ENCODE measurements at regions not wholly inside any gene's neighbourhood (a gene's known extent, or its start where the extent isn't known, plus 50 kb on each side); places are given as distances from the start of the nearest gene placed in this dataset.

DNA sequence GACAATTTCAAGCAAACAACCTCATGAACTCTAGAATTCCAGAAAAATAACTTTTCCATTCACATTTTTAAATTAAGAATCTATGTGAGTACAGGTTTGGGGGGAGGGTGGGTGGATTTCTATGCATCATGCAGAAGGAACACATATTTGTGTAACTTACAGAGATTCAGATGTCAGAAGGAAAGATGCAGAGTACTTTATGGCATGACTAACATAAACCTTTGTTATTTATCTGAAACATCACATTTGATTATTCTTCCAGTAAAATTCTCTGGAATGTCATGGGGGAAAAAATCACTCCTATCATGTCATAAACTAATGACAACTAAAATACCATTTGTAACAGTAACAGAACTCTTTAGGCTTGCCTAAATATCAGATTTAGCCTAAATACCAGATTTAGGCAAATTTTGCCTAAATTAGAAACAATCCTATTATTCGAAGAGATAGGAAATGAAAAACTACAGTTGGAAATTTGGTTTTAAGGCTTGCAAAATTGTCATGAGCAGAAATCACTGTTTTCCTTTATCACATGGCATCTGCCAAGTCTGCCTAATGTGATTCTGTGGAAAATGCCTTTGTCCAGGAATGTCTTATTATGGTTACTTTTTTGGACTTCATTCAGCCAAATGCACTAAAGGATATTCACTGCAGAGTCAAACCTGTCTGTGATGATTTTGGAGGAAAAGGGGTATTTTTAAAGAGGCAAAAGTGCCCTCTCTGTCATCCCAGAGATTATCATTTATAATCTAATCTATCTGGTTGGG lies 527.7 kb upstream of the CELF2 start:
- no peak for DNase-seq

DNA sequence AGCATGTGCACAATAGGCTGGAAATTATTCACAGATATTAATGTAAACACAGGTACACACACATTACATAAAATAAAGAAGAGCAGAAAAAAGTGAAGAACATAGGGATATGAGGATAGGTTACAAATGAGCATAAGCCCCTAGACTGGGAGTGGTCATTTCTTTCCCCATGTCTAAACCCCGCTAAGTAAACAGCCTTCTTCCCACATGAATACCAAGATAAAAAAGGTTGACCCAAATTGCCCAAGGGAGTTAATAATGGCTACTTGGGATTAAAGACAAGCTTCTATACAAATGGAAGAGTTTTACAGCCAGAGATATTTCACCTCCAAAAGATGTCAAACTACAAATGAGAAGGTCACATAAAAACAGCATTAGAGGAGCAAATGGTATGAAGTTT lies 527.1 kb upstream of the CELF2 start:
- no peak for DNase-seq

DNA sequence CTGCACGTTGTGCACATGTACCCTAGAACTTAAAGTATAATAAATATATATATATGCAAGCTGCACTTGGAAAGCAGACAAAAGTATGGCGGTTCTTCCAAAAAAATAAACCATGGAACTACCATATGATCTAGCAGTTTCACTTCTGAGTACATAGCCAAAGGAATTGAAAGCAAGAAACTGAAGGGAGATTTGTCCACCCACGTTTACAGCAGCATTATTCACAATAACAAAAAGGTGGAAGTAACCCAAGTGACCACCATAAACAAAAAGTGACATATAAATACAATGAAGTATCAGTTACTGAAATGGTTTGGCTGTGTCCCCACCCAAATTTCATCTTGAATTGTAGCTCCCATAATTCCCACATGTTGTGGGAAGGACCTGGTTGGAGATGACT lies 525.3 kb upstream of the CELF2 start:
- DNase-seq, result no peak

DNA sequence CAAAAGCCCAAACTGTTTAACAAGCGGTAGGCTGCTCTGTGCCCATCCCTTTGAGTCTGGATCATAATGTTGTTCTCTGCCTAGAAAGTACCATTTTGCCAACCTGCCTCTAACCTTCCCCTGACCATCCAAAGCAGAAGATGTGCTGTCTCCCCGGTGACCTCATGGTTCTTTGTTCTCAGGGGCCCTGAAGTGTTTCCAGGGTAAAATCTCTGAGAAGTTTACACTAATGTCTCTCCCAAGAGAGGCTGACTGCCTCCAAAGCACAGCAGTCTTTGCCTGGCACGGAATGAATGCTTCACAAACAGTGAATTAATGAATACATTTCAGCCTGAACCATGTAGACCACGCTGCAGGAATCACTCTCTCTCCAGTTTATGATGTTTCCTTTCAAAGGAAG lies 523.8 kb upstream of the CELF2 start:
- no peak for DNase-seq

DNA sequence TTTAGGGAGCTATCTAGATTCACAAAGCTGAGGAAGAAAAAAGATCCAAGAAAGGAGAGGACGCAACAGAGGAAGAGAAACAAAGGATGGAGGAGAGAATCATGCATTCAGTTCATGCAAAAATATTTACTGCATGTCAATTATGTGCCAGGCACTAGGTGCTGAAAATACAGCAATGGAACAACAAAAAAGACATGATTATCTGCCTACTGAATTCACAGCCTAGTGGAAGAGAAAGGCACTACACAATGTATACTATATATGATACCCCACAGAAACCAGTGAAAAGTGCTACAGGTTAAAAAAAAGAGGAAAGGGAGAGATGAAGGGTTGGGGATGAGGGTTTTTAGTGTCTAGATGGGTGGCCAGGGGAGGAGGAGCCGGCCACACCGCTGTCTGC lies 520.4 kb upstream of the CELF2 start:
- DNase-seq, result no peak

DNA sequence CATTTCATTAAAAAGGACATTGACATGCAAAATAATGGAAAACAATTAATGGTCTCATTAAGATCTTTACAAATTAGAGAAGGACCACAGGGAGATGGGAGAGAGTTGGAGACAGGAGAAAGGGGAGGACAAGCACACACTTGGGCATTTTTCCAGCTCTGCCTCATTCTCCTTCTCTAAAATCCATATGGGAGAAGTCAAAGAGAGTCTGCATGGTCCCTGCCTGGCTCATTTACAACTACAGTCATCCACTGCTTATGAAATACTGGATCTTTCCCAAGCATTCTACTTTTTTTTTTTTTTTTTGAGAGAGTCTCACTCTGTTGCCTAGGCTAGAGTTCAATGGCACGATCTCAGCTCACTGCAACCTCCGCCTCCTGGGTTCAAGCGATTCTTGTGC lies 518.9 kb upstream of the CELF2 start:
- no peak for DNase-seq

DNA sequence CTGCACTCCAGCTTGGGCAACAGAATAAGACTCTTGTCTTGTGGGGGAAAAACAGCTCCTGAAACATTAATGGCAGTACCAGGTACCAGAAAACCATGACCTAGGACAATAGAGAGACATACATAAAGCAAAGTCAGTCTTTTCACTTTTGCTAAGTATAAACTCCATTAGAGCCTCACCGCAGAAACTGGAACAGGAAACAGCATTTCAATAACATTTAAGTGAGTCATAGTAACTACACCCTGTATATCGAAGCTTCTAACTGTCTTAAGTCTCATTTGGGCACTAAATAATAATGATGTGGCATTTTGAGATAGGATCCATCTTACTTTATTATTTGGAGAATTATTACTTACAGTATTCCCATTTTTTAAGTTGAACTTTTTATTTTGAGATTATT lies 517.8 kb upstream of the CELF2 start:
- no peak for DNase-seq

DNA sequence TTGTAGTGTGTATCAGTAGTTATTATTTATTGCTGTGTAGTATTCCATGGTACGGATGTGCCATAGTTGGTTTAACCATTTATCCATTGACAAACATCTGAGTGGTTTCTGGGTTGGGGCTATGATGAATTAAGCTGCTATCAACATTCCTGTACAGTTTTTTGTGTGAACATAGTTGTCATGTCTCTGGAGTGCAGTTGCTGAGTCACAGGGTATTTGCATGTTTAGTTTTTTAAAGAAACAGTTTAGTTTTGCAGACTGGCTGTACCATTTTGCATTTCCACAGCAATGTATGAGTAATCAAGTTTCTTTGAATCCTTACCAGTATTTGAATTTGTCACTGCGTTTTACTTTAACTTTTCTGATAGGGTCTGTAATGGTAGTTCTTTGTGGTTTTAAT lies 516.7 kb upstream of the CELF2 start:
- no peak for DNase-seq

DNA sequence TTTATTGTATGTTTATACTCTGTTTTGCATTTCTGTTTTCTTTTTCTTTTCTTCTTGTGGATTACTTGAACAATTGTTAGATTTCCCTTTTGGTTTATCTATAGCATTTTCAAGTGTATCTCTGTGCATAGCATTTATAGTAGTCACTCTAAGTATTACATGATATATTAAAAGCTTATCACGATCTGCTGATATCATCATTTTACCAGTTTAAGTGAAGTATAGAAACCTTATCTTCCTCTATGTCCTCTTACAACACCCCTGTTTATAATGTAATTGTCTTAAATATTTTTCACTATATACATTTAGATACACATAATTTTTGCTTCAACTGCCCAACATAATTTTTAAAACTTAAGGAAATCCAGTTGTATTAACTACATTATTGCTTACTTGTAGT lies 513.9 kb upstream of the CELF2 start:
- no peak for DNase-seq

DNA sequence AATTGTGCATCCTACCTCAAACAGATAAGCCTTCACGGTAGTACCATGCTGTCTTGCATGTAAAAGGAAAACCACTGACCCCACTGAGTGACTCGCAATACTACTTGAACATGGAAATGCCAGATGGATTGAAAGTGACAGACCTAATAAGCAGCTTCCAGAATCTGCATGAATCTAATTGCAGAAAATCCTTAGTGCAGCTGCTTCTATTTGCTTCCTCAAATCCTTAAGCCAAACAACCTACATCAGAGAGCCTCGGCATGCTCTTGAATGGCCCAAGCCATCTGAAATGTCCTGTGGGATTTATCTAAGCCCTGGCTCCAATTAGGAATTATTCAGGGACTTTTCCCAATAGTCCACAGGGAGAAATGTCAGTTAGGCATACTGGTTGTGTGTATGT lies 509.5 kb upstream of the CELF2 start:
- no peak for DNase-seq

DNA sequence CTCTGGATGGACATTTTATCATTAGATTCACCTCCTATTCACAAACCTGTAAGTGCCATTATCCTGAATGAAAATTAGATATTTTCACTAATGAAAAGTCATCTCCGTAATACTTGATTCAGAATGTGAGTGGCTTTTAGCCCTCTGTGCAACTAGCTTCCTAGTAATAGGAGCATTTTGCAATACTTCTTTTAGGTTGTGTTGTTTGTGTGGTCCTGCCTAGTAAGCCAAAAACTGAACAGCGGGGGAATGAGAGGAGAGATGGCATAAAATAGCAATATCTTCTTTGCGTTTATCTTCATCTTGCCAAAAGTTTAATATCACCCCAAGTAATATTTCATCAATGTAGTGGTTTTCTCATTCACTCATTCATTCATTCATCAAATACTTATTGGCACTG lies 507.5 kb upstream of the CELF2 start:
- DNase-seq, result no peak

DNA sequence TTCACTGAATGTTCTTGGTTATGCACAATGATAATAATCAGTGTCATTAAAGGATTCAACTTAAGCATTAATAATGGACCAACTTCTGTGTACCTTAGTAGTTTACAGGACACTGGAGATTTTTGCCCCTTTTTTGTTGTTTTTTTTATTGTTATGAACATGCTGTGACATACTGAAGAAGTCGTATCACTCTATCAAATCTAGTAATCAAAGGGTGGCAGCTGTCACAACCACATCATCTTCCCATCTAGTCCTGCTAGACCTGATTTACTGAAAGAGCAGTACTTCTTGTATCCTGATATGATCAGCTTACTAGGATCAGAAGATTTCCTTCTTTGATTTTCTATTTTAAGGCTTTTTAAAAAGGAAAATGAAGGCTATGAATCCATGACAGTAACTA lies 504.6 kb upstream of the CELF2 start:
- DNase-seq, result no peak

DNA sequence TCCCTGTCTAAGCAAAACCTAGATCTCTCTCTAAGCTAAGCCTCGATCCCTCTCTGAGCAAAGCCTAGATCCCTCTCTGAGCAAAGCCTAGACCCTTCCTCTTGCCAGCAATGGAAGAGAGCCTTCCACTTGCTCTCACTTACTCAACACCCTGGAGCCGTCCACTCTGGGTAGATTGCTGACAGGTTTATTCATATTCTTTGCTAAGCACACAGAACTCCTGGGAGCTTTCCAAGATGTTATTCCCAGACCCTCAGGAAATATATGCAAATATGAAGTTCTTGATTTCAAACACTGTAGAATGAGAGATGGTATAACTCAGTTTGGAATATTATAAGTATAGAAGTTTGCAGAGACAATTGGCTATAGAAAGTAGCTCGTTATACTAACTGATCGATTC lies 503.8 kb upstream of the CELF2 start:
- no peak for DNase-seq

DNA sequence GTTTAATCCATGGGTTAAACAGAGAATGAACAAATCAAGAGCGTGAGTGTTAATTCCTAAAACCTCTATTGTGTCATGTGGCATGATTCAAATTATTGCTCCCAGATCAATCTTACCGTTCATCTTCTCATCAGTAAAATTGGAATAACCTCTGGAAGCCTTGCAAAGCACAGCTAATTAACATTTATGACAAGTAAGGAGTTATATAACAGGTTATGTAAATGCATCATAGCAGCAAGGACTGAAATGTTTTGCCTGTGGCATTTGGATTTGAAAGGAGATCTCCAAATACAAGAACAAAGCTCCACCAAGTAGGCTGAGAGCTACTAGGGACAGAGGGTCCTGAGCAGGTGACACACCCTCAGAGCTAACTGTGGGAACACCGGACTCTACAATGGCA lies 502.9 kb upstream of the CELF2 start:
- no peak for DNase-seq

DNA sequence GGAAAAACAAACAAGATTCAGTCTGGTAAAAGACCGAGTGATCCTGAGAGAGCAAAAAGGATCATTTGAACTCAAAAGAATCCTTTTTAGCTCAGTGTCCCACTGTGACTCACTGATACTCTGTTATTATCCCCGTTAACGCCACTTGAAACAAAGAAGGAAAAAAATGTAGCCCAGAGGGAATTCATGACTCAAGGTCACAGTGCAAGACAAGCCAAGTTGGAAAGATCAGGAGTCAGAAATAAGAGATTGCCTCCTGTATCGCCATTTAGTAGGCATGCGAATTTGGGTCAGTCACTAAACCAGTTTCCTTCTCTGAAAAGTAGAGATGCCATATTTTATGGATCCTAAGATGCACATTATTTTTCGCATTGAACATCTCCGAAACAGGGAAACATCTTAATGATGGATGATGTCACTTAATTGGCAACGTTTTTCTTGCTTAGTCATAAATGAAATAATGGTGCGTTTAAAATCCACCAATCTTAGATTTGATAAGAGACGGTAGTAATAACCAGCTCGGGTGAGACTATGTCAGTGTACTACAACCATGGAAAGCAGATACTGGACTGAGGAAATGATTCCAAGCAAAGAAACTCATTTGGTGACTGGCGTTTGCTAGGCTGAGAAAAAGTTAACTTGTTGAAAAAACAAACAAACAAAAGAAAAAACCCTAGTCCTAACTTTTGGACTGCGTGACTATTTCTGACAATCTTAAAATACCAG lies 502.0 kb upstream of the CELF2 start:
- no peak for DNase-seq

DNA sequence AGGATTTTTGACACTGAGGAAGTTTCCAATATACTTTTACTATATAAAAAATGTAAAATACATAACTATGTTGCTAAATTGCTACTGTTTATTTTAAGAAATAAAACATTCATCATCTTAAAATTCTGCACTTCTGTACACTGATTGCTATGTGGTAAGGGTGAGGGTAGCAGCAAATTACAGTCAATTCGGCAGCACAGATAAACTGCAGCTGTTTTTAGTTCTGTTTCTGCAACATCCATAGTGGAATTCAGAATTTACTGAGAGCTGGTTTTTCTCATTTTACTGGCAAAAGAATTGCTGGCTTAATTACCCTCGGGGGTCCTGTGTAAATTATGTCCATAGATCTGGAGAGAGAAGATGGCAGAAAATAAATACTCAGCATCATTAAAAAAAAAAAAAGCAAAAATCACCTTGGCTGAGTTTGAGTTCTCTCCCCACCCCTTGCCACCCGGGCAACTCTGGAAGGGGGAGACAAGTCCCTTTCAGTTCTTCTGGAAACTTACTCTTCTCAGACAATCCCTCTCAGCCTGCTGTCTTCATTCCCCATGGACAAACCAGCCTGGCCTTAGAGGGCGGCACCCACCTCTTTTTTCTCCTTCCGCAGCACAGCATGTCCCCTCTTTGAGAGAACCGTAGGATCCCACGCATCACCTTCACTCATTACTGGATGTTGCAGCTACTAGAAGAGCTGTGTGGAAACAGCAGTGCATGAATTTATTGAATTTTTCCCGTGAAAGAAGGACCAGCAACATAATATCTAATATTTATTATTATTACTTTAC lies 501.1 kb upstream of the CELF2 start:
- no peak for DNase-seq

DNA sequence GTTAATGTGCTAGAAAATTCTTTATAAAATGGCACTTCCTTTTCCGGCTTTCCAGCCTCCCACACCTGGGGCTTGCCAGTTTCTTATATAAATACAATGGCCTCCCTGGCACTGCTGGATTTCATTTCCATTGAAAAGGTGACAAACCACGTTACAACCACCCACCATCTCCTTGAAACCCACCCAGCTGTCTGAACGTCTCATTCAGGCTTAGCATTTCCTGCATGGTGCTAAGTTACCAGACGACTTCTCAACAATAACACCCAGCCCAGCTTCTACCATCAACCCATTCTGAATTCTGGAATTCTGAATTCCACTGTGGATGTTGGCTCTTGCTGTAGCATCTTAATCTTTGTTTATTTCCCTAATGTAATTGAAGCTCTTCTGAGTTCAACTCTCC lies 499.8 kb upstream of the CELF2 start:
- DNase-seq, result no peak

DNA sequence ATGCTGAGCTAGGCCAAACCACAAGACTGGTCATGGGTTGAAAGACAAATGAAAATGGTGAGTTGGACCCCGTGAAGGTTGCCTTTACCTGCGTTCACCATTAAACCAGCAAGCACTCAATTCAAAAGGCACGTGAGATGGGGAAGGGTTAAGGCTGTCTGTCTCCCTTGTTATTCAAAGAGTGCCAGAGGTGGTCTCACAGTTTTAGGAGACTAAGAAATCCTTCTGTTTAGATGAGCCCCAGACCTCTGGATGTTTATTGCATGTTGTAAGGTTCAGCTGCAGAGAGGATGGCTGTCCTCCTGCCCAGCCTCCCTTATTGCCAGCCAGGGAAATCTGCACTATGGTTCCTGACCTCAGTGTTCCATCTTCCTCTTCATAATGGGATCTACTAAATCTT lies 498.0 kb upstream of the CELF2 start:
- DNase-seq, result no peak

DNA sequence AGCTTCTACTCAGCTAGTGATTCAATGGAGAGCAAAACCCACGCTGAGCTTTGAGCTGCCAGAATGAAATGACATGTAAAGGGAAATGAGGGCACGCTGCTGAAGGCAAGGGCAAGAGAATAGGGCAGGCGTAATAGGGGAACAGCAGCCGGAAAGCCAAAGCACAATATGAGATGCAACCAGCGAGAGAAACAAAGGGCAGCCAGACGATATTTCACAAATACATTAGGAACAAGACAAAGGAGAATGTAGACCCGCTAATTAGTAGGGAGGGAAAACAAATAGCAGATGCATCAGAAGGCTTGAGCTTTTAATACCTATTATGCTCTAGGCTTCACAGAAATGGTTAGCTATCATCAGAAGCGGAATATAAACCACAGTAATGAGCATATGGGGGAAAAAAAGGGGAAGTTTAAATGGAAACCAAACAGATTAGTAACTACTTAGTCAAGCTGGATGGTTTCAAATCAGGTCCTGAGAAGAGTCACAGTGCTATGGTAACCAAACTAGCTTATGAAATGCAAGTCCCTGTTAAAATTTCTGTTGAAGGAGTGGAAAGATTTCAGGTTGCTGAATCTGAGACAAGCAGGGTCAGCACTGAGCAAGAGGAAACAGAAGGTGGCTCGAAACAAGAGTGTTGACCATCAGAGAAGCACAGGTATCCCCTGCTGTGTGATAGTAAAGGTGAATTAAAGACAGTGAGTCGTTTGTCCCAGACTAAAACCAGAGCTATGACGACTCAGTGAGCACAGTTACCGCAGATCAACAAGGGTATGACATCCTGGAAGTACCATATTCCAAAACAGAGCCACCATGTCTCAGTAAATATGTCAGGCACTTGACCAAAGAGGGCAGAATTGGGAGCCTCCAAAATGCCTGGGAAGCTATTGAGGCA lies 496.9 kb upstream of the CELF2 start:
- no peak for DNase-seq

DNA sequence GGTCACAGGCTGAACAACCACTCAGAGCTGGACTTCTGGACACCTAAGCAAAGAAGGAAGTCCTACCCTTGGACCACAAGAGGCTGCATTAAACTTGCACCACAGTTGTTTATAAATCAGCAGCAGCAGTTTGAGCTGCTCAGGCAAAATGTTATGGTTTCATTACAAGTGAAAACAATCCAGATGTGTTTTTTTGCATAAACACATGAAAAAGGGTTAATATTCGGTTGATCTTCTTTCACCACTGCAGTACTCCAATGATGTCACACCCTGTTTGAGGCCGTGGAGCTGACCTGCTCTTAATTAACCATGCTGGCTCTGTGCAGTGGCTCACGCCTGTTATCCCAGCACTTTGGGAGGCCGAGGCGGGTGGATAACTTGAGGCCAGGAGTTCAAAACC lies 490.8 kb upstream of the CELF2 start:
- DNase-seq, result no peak

DNA sequence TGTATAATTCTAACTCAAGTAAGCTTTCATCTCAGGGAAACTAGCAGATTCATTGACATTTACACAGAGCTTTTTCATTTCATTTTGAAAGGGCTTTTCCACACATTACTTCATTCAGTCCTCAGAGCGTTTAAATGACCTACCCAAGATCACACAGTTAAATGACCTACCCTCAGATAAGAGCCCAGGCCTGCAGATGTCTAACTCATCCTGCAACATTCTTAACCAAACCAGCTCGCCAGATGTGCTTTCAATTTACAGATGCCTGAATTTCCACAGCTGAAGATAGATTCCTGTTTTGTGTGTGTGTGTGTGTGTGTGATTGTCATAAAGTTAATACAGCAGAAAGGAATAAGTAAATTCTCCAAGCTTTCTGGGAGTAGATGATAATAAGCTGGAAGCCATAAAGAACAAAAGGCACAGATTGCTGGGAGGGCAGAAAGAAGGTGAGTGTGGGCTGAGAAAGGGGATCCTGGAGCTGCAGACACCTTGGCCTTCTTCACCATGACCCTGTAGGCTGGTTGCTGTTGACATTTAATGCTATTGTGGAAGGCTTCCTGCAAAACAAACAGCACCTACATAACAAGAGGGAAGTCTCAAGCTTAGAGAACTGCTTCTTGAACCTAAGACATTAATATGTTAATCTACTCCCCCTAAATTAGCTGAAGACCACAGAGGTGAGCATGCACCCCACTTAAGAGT lies 489.7 kb upstream of the CELF2 start:
- DNase-seq, result no peak

DNA sequence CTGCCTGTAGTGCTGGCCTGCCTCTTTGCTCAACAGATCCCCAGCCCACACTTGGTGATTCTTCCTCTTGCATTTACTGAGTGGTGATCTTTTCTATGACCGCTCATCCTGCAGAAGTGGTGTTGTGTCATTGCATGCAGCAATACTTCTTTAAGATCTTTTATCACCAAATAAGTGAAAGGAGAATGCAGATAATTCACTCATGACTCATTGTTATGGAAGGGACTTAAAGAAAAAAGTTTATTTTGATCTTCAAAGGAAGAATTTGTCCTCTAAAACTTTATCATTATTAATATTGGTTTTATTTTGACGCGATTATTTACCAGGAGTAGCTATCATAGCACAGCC lies 489.1 kb upstream of the CELF2 start:
- DNase-seq, result no peak

DNA sequence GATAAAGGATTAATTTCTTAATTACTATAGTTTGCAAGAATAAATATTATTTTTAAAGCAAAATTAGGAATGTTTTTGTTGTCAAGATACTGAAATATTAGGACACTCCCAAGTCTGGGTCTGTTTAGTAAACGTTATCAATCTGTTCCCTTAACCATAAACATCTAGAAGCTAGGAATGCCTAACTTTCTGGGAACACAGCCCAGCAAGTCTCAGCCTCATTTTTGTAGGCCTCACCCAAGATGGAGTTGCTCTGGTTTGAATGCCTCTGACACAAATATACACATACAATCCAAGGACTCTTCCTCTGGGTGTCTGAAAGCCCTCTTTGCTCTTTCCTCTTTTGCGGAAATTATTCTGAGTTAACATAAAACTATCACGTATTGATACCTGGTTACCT lies 487.4 kb upstream of the CELF2 start:
- DNase-seq, result no peak
